HCT116 (cell line): ENCODE measurements at regions not wholly inside any gene's neighbourhood (a gene's known extent, or its start where the extent isn't known, plus 50 kb on each side); places are given as distances from the start of the nearest gene placed in this dataset.

Source experiments
- ATAC-seq: fragments of 200-7000 bp; cut with Tn5 transposase; 2 replicates; pipeline ENCODE4 v1.9.1; 2020; ENCODE audit warnings: mild to moderate bottlenecking, moderate library complexity
- BruUV-seq: library from RNA; stranded (reverse); fragments of 400-500 nt; replicated peaks from 2 replicates; lab custom pipeline; 2021; lab: Mats Ljungman, UMichigan
- CTCF ChIA-PET: fragments of 300-600 bp; sonication (Branson Sonifier 250); formaldehyde crosslinking; loops from one replicate; lab custom pipeline; 2021; ENCODE audit warnings: antibody characterized with exemption; lab: Charles Lee
- POLR2A ChIA-PET: fragments of 300-600, 350-600 bp; sonication (Branson Sonifier 250); formaldehyde crosslinking; loops from one replicate; lab custom pipeline; 2021; ENCODE audit warnings: antibody characterized with exemption; lab: Charles Lee
- RAD21 ChIA-PET, 2 experiments: fragments of 300-600 bp; sonication (Branson Sonifier 250); formaldehyde crosslinking; loops; one replicate each; lab custom pipeline; 2023; ENCODE audit warnings: low total read pairs in 2 of 2; ENCODE audit not compliant: uncharacterized antibody in 2 of 2, unreplicated experiment in 2 of 2, low non-redundant PET in 1 of 2; lab: Charles Lee
- DNase-seq: peaks from one replicate; pipeline ENCODE4 v3.0.0-alpha.2; 2010; ENCODE audit warnings: low read depth, low spot score
- H2AFZ ChIP-seq: fragments of 200-600 bp; shearing (Covaris generic), sonication (generic); 2 replicates; pipeline ENCODE4 v1.6.1; 2017; ENCODE audit warnings: low read depth, mixed run types, mixed read lengths, antibody characterized with exemption, low read length; ENCODE audit not compliant: poor library complexity, severe bottlenecking
- H3K27ac ChIP-seq: 2 replicates; pipeline ENCODE4 v1.5.1; 2012; ENCODE audit warnings: low read depth, low read length
- H3K27me3 ChIP-seq: fragments of 200-600 bp; sonication (generic); 2 replicates; pipeline ENCODE4 v1.6.1; 2016; ENCODE audit warnings: mixed run types, low read length, mixed read lengths; ENCODE audit not compliant: insufficient read depth
- H3K36me3 ChIP-seq, 2 experiments: fragments of 200-500 bp in 1 of 2; fragments of 200-600 bp in 1 of 2; sonication (Bioruptor generic) in 1 of 2; sonication (generic) in 1 of 2; 2 replicates each; pipeline versions ENCODE4 v1.5.1 to v1.6.1; 2014 to 2016; ENCODE audit warnings: low read length in 2 of 2, inconsistent platforms in 1 of 2, mixed read lengths in 1 of 2, mixed run types in 1 of 2; ENCODE audit not compliant: insufficient read depth in 2 of 2, control insufficient read depth in 1 of 2
- H3K4me1 ChIP-seq, 2 experiments: fragments of 200-600 bp in 1 of 2; sonication (generic) in 1 of 2; 2 replicates each; pipeline versions ENCODE4 v1.5.1 to v1.6.1; 2012 to 2017; ENCODE audit warnings: low read length in 2 of 2, inconsistent platforms in 1 of 2, mild to moderate bottlenecking in 1 of 2, mixed read lengths in 1 of 2, mixed run types in 1 of 2, moderate library complexity in 1 of 2; ENCODE audit not compliant: insufficient read depth in 2 of 2, control insufficient read depth in 1 of 2
- H3K4me2 ChIP-seq: fragments of 200-600 bp; sonication (generic); 2 replicates; pipeline ENCODE4 v1.6.1; 2017; ENCODE audit warnings: mixed run types, low read length, mixed read lengths
- H3K4me3 ChIP-seq, 2 experiments: fragments of 200-600 bp in 1 of 2; sonication (generic) in 1 of 2; replicated peaks in 1 of 2; 2 replicates each; pipeline ENCODE4 v1.5.1; 2011 to 2016; ENCODE audit warnings: low read length in 2 of 2, control low read depth in 1 of 2, low read depth in 1 of 2, mild to moderate bottlenecking in 1 of 2, mixed read lengths in 1 of 2, mixed run types in 1 of 2
- H3K79me2 ChIP-seq: fragments of 200-600 bp; sonication (generic); 2 replicates; pipeline ENCODE4 v1.6.1; 2017; ENCODE audit warnings: mild to moderate bottlenecking, mixed run types, low read length, moderate library complexity, mixed read lengths; ENCODE audit not compliant: insufficient read depth
- H3K9ac ChIP-seq: fragments of 200-600 bp; sonication (generic); 2 replicates; pipeline ENCODE4 v1.6.1; 2016; ENCODE audit warnings: low read length, mixed read lengths
- H3K9me2 ChIP-seq: fragments of 200-600 bp; sonication (generic), shearing (Covaris generic); 2 replicates; pipeline ENCODE4 v1.6.1; 2017; ENCODE audit warnings: mixed run types, mild to moderate bottlenecking, moderate library complexity; ENCODE audit not compliant: insufficient read depth
- H3K9me3 ChIP-seq, 2 experiments: fragments of 200-500 bp in 1 of 2; fragments of 200-600 bp in 1 of 2; sonication (Bioruptor generic) in 1 of 2; sonication (generic) in 1 of 2; 2 replicates each; pipeline ENCODE4 v1.6.1; 2014 to 2017; ENCODE audit warnings: low read length in 2 of 2, mixed read lengths in 2 of 2, inconsistent platforms in 1 of 2, low read depth in 1 of 2, mild to moderate bottlenecking in 1 of 2, mixed run types in 1 of 2, moderate library complexity in 1 of 2; ENCODE audit not compliant: control insufficient read depth in 1 of 2, insufficient read depth in 1 of 2
- H4K20me1 ChIP-seq: fragments of 200-600 bp; sonication (generic), shearing (Covaris generic); 2 replicates; pipeline ENCODE4 v1.6.1; 2017; ENCODE audit warnings: mixed run types, mild to moderate bottlenecking, moderate library complexity; ENCODE audit not compliant: insufficient read depth
- EGR1 ChIP-seq: IDR thresholded peaks from 2 replicates; pipeline ENCODE4 v1.6.1; 2012; ENCODE audit warnings: low read depth
- EZH2phosphoT487 ChIP-seq: fragments of 200-600 bp; IDR thresholded peaks from 2 replicates; pipeline ENCODE4 v1.6.1; 2018; ENCODE audit warnings: antibody characterized with exemption, borderline replicate concordance
- YY1 ChIP-seq: IDR thresholded peaks from 2 replicates; pipeline ENCODE4 v1.6.1; 2011; ENCODE audit warnings: low read length, low read depth, moderate library complexity, mild to moderate bottlenecking; ENCODE audit not compliant: insufficient replicate concordance; ENCODE audit errors: extremely low read depth
- ZNF274 ChIP-seq: fragments of 200-500 bp; sonication (Bioruptor generic); IDR thresholded peaks from 2 replicates; pipeline ENCODE4 v1.6.1; 2014; ENCODE audit warnings: mild to moderate bottlenecking, low read depth, low read length, inconsistent platforms
- intact Hi-C: fragments of 100-400 bp; cut with micrococcal nuclease; formaldehyde crosslinking; loops from 2 replicates; pipeline ENCODE4 v1.10.0; 2022
- TF ChIP-seq, protein P1 (sequence below): IDR thresholded peaks from 2 replicates; pipeline ENCODE4 v1.6.1; 2012; ENCODE audit warnings: low read depth
- TF ChIP-seq, protein P2 (sequence below), 3 experiments: fragments of 200-600 bp in 1 of 3; sonication (generic) in 1 of 3; IDR thresholded peaks in 2 of 3; conservative IDR thresholded peaks in 1 of 3; 2 replicates each; pipeline ENCODE4 v1.5.1; 2012 to 2017; ENCODE audit warnings: low read depth in 2 of 3, low read length in 2 of 3, antibody characterized with exemption in 1 of 3, borderline replicate concordance in 1 of 3, control low read depth in 1 of 3, mild to moderate bottlenecking in 1 of 3, mixed read lengths in 1 of 3, mixed run types in 1 of 3, moderate library complexity in 1 of 3; ENCODE audit not compliant: insufficient read depth in 1 of 3
- TF ChIP-seq, protein P3 (sequence below): IDR thresholded peaks from 2 replicates; pipeline ENCODE4 v1.6.1; 2012

DNA sequence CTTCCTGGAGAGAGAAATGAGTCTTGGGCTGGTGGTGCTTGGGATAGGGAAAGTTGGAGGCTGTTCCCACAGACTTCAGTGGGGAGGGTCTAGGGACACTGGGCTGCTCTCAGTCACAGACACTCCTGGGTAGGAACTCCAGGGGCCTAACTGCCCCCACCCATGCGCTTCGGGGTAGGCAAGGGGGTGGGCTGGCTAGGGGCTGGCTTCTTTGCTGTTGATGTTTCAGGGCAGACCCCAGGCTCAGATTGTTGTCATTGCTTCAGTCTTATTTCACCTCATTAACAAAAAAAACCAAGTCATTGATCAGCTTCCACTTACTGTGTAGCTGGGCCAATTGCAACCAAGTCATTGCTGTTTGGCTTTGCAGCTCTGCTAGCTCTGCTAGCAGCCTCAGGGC, 160.1 kb upstream of the CSF3R start:
- Histone ChIP-seq H3K4me3 (no peak overlapping the region), H3K27ac (no peak overlapping the region), H3K9me2 (no peaks in the 10 kb centered on the region), H3K36me3 (no peaks in the 10 kb centered on the region), H3K9ac (no peak overlapping the region), H3K4me2 (no peak overlapping the region), H3K4me1 (peaks cover 0 to 4% of the 10 kb centered on the region in 2 experiments; a peak in 1 of 4 replicates), H3K27me3 (peaks cover 22% of the 10 kb centered on the region), H2AFZ (no peak overlapping the region), H3K79me2 (no peaks in the 10 kb centered on the region), H3K9me3 (no peaks in the 10 kb centered on the region), H4K20me1 (no peaks in the 10 kb centered on the region)
- CTCF ChIA-PET = no interaction called here
- DNase-seq (no peak), ATAC-seq (no peak)
- POLR2A ChIA-PET = no interaction called here
- BruUV-seq = no TSS peak
- TF ChIP-seq EGR1 (no peak), EZH2phosphoT487 (no peak), ZNF274 (no peak), YY1 (no peak)
- TF ChIP-seq, protein P1, sequence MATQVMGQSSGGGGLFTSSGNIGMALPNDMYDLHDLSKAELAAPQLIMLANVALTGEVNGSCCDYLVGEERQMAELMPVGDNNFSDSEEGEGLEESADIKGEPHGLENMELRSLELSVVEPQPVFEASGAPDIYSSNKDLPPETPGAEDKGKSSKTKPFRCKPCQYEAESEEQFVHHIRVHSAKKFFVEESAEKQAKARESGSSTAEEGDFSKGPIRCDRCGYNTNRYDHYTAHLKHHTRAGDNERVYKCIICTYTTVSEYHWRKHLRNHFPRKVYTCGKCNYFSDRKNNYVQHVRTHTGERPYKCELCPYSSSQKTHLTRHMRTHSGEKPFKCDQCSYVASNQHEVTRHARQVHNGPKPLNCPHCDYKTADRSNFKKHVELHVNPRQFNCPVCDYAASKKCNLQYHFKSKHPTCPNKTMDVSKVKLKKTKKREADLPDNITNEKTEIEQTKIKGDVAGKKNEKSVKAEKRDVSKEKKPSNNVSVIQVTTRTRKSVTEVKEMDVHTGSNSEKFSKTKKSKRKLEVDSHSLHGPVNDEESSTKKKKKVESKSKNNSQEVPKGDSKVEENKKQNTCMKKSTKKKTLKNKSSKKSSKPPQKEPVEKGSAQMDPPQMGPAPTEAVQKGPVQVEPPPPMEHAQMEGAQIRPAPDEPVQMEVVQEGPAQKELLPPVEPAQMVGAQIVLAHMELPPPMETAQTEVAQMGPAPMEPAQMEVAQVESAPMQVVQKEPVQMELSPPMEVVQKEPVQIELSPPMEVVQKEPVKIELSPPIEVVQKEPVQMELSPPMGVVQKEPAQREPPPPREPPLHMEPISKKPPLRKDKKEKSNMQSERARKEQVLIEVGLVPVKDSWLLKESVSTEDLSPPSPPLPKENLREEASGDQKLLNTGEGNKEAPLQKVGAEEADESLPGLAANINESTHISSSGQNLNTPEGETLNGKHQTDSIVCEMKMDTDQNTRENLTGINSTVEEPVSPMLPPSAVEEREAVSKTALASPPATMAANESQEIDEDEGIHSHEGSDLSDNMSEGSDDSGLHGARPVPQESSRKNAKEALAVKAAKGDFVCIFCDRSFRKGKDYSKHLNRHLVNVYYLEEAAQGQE = no peak
- TF ChIP-seq, protein P2, sequence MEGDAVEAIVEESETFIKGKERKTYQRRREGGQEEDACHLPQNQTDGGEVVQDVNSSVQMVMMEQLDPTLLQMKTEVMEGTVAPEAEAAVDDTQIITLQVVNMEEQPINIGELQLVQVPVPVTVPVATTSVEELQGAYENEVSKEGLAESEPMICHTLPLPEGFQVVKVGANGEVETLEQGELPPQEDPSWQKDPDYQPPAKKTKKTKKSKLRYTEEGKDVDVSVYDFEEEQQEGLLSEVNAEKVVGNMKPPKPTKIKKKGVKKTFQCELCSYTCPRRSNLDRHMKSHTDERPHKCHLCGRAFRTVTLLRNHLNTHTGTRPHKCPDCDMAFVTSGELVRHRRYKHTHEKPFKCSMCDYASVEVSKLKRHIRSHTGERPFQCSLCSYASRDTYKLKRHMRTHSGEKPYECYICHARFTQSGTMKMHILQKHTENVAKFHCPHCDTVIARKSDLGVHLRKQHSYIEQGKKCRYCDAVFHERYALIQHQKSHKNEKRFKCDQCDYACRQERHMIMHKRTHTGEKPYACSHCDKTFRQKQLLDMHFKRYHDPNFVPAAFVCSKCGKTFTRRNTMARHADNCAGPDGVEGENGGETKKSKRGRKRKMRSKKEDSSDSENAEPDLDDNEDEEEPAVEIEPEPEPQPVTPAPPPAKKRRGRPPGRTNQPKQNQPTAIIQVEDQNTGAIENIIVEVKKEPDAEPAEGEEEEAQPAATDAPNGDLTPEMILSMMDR (IDR thresholded peaks at IDR 0.05 in 2 of 3, conservative IDR thresholded peaks at IDR 0.05 in 1 of 3; ENCODE audit: borderline replicate concordance in 1 of 3, insufficient read depth in 1 of 3, low read depth in 2 of 3, low read length in 2 of 3) = no peak
- TF ChIP-seq, protein P3, sequence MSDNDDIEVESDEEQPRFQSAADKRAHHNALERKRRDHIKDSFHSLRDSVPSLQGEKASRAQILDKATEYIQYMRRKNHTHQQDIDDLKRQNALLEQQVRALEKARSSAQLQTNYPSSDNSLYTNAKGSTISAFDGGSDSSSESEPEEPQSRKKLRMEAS = no peak
- RAD21 ChIA-PET = no interaction called here
- intact Hi-C loops = no loop called here
